Mesodermal cell (in vitro differentiated cells): ENCODE measurements at regions not wholly inside any gene's neighbourhood (a gene's known extent, or its start where the extent isn't known, plus 50 kb on each side); places are given as distances from the start of the nearest gene placed in this dataset.
"Not testable (repeated sequence)": the region's sequence is repeated elsewhere in the genome, so short reads cannot be mapped to it uniquely, and the experiment has no call there.

ENCODE experiments used
- H3K27ac ChIP-seq: 2 replicates; pipeline ENCODE4 v1.7.0; 2013; ENCODE audit warnings: mild to moderate bottlenecking, low read depth, low read length, moderate library complexity; ENCODE audit not compliant: severe bottlenecking
- H3K36me3 ChIP-seq: 2 replicates; pipeline ENCODE4 v1.7.1; 2013; ENCODE audit warnings: mild to moderate bottlenecking, low read length, moderate library complexity; ENCODE audit not compliant: control insufficient read depth, insufficient read depth
- H3K4me1 ChIP-seq: one replicate; pipeline ENCODE4 v1.7.1; 2013; ENCODE audit warnings: mild to moderate bottlenecking, low read length; ENCODE audit not compliant: insufficient read depth, control insufficient read depth, poor library complexity, severe bottlenecking
- H3K4me3 ChIP-seq: 2 replicates; pipeline ENCODE4 v1.7.0; 2013; ENCODE audit warnings: low read length, control low read depth, mild to moderate bottlenecking; ENCODE audit not compliant: insufficient read depth, poor library complexity, severe bottlenecking; ENCODE audit errors: extremely low read depth
- H3K9me3 ChIP-seq: 2 replicates; pipeline ENCODE4 v1.7.1; 2013; ENCODE audit warnings: mild to moderate bottlenecking, low read length, moderate library complexity; ENCODE audit not compliant: control insufficient read depth
- WGBS, 2 experiments: methylation state at CpG; one replicate each; pipeline ENCODE4 v1.1.5; 2013; ENCODE audit warnings: missing lambda C conversion rate in 2 of 2; ENCODE audit not compliant: insufficient coverage in 2 of 2; 5-methylcytosine and 5-hydroxymethylcytosine counted together

DNA sequence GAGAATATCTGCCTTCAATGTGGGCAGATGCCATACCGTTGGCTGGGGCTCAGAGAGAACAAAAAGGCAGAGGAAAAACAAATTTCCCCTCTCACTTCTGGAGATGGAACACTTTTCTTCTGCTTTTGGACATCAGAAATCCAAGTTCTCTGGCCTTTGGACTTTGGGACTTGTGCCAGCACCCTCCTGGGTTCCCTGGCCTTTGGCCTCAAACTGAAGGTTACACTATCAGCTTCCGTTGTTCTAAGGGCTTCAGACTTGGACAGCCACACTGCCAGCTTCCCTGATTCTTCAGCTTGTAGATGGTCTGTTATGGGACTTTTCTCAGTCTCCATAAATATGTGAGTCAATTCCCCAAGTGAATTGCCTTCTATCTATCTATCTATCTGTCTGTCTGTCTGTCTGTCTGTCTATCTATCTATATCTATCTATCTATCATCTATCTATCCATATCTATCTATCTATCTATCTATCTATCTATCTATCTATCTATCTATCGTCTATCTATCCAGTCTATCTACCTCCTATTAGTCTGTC, 778.1 kb upstream of the TMPRSS15 start:
- WGBS, 2 experiments, result 81% methylated on average over 2 of the region's 3 CpGs; no CpG with 5 or more reads in 1 of the 2 experiments
- H3K36me3 ChIP-seq, result no peaks in the 10 kb centered on the region
- no peaks in the 10 kb centered on the region for H3K4me1 ChIP-seq
- H3K9me3 ChIP-seq, result no peaks in the 10 kb centered on the region
- H3K4me3 ChIP-seq, result no peak overlapping the region
- H3K27ac ChIP-seq, result no peak overlapping the region

- H3K4me3 ChIP-seq, result no peak overlapping the region
- no peaks in the 10 kb centered on the region for H3K9me3 ChIP-seq
- H3K27ac ChIP-seq, result no peak overlapping the region
- no CpG with 5 or more reads among the region's 4 CpGs for WGBS, 2 experiments
- no peaks in the 10 kb centered on the region for H3K4me1 ChIP-seq
- H3K36me3 ChIP-seq, result no peaks in the 10 kb centered on the region
Measured at GRCh38 chr21:19197950-19198349, 794.4 kb upstream of the TMPRSS15 start.

GRCh38 chr21:19198801-19199200, 795.2 kb upstream of the TMPRSS15 start:
- Histone ChIP-seq H3K36me3 (no peaks in the 10 kb centered on the region), H3K4me3 (no peak overlapping the region), H3K9me3 (no peaks in the 10 kb centered on the region), H3K27ac (no peak overlapping the region), H3K4me1 (no peaks in the 10 kb centered on the region)
- 66 to 77% methylated on average over 3 of the region's 3 CpGs for WGBS, 2 experiments

DNA sequence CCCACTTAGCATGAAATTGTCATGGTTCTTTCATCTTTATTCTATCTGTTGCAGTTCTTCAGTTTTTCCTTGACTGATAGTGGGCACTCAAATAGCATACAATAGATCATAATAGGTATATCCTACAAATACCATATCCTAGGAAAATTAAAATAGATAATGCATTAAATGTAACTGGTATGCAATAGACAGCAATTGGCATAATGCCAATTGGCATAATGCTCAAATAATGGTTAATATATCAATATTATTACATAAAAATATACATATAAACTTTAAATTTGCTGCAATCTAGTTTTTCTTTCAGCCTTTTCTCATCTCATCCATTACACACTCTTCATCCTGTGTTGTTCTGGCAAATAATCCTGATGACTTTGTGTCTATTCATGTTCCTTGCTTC, 814.6 kb upstream of the TMPRSS15 start:
- no peak overlapping the region for H3K27ac ChIP-seq
- no peaks in the 10 kb centered on the region for H3K4me1 ChIP-seq
- H3K9me3 ChIP-seq, result no peaks in the 10 kb centered on the region
- H3K36me3 ChIP-seq, result no peaks in the 10 kb centered on the region
- H3K4me3 ChIP-seq, result no peak overlapping the region

- Histone ChIP-seq H3K9me3 (no peaks in the 10 kb centered on the region), H3K36me3 (no peaks in the 10 kb centered on the region), H3K4me1 (no peaks in the 10 kb centered on the region), H3K27ac (no peak overlapping the region), H3K4me3 (no peak overlapping the region)
- WGBS, 2 experiments, result 85 to 97% methylated on average over 11 to 12 of the region's 12 CpGs
Measured at GRCh38 chr21:19224090-19224489, 820.5 kb upstream of the TMPRSS15 start.

DNA sequence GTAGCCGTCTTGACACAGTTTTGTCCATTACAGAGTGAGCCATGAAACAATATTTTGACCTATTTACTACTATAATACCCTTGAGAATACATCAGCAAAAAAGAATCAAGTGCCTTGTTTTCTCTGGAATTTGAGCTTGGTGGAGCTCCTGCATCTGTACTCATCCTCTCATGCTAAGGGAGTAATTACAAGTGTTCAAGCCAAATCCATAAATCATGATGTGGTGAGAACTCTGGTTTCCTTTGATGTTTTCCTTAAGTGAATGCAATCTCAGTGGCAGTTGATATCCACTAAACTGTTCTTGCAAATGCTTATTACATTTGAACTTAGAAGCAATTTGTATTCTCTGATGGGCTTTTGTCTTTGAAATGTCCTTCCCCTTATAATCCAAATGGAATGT, 824.6 kb upstream of the TMPRSS15 start:
- Histone ChIP-seq H3K36me3 (no peaks in the 10 kb centered on the region), H3K4me3 (no peak overlapping the region), H3K9me3 (no peaks in the 10 kb centered on the region), H3K27ac (no peak overlapping the region), H3K4me1 (no peaks in the 10 kb centered on the region)
- WGBS, 2 experiments, result 100% methylated on average over 1 of the region's 1 CpG; no CpG with 5 or more reads in 1 of the 2 experiments

DNA sequence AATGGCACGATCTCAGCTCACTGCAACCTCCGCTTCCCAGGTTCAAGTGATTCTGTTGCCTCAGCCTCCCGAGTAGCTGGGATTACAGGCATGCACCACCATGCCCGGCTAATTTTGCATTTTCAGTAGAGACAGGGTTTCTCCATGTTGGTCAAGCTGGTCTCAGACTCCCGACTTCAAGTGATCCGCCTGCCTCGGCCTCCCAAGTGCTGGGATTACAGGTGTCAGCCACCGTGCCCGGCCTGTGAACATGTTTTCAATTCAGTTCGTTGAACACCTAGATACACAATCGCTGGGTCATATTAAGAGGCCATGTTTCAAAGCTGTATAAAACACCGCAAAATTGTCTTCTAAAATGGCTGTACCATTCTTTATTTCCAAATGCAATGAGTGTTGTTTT, 830.3 kb upstream of the TMPRSS15 start:
- not testable (repeated sequence) for H3K27ac ChIP-seq, H3K4me1 ChIP-seq, H3K4me3 ChIP-seq, H3K9me3 ChIP-seq, H3K36me3 ChIP-seq
- 85 to 87% methylated on average over 11 to 12 of the region's 12 CpGs for WGBS, 2 experiments

DNA sequence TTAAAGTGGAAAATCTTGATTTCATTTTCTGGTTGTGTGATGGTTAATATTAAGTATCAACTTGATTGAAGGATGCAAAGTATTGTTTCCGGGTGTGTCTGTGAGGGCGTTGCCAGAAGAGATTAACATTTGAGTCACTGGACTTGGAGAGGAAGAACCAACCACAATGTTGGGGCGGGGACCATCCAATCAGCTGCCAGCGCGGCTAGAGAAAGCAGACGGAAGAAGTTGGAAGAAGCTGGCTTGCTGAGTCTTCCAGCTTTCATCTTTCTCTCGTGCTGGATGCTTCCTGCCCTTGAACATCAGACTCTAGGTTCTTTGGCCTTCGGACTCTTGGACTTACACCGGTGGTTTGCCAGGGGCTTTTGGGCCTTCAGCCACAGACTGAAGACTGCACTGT, 832.6 kb upstream of the TMPRSS15 start:
- Histone ChIP-seq H3K4me3 (no peak overlapping the region), H3K36me3 (no peaks in the 10 kb centered on the region), H3K4me1 (no peaks in the 10 kb centered on the region), H3K27ac (no peak overlapping the region), H3K9me3 (no peaks in the 10 kb centered on the region)
- 93 to 94% methylated on average over 9 of the region's 9 CpGs for WGBS, 2 experiments

DNA sequence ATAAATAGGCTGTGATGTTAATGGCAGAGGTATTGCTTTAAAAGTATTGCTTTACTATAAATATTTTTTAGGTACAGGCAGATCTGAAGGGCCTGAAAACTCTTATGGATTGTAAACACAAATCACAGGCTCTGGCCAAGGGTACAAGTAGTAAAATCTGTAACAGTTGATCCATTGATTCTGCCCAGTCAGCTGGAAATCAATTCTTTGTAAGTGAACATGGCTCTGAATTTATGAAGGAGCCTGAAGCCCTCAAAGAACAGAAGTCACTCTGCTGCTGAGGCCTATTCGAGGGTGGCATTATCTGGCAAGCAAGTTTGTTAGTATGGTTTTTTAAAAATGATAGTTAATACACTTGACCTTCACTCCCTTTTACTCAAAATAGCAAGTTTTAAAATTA, 834.0 kb upstream of the TMPRSS15 start:
- no CpG with 5 or more reads among the region's 1 CpG for WGBS, 2 experiments
- Histone ChIP-seq H3K4me3 (no peak overlapping the region), H3K9me3 (no peaks in the 10 kb centered on the region), H3K27ac (no peak overlapping the region), H3K4me1 (no peaks in the 10 kb centered on the region), H3K36me3 (no peaks in the 10 kb centered on the region)

DNA sequence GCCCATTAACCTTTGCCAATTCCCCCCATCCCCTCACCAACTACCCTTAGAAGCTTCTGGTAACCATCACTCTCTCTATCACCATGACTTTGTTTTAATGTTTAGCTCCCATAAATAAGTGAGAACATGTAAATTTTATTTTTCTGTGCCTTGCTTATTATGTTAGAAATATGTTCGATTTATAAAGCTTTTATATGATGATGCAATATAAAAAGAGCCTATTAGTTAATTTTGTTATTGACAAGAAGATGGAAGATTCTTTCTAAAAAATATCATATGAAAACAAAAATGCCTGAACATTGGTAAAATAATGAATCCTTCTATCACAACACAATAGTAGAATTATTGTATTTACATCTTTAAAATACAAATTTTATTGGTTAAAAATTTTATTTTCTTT, 836.1 kb upstream of the TMPRSS15 start:
- Histone ChIP-seq H3K27ac (no peak overlapping the region), H3K9me3 (no peaks in the 10 kb centered on the region), H3K36me3 (no peaks in the 10 kb centered on the region), H3K4me1 (no peaks in the 10 kb centered on the region), H3K4me3 (no peak overlapping the region)
- WGBS, 2 experiments, result no CpG with 5 or more reads among the region's 1 CpG

DNA sequence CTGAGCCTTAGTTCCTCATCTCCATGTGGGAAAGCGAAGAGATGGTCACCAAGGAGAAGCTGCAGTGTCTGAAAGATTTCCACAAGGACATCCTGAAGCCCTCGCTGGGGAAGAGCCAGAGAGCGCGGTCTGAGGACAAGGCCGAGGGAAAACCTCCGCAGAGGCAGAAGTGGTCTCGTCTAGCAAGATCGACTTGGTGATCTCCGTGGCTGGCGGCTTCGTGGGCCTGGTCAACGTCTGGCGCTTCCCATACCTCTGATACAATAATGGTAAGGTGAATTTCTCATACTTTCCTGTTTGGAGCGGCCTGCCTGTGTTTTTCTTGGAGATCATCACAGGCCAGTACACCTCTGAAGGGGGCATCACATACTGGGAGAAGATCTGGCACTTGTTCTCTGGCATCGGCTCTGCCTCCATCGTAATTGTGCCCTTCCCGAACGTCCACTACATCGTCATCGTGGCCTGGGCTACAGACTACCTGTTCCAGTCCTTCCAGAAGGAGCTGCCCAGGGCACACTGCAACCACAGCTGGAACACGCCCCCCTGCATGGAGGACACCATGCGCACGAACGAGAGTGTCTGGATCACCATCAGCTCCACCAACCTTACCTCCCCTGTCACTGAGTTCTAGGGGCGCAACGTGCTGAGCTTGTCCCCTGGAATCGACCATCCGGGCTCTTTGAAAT, 841.1 kb upstream of the TMPRSS15 start:
- Histone ChIP-seq H3K36me3 (no peaks in the 10 kb centered on the region), H3K4me1 (no peaks in the 10 kb centered on the region), H3K9me3 (no peaks in the 10 kb centered on the region), H3K4me3 (no peak overlapping the region), H3K27ac (no peak overlapping the region)
- WGBS, 2 experiments, result 94 to 97% methylated on average over 22 to 23 of the region's 28 CpGs
